Esophagus squamous epithelium (tissue), 5 donors: ENCODE measurements at regions not wholly inside any gene's neighbourhood (a gene's known extent, or its start where the extent isn't known, plus 50 kb on each side); places are given as distances from the start of the nearest gene placed in this dataset.
"Not testable (repeated sequence)": the region's sequence is repeated elsewhere in the genome, so short reads cannot be mapped to it uniquely, and the experiment has no call there.

Experiments used
- DNase-seq: peaks from one replicate; lab custom pipeline; 2025; lab: John Stamatoyannopoulos, UW
- H3K27ac ChIP-seq, 4 donors: fragments of 200-600 bp; sonication (generic); one replicate each; pipeline ENCODE4 v1.5.1; 2016 to 2019; ENCODE audit warnings: mild to moderate bottlenecking in 1 of 4
- H3K27me3 ChIP-seq, 4 donors: fragments of 200-600 bp; sonication (generic); 1 replicate in 3 of 4; 2 replicates in 1 of 4; pipeline versions ENCODE4 v1.5.1 to v1.6.0; 2017 to 2021; ENCODE audit warnings: antibody characterized with exemption in 1 of 4
- H3K36me3 ChIP-seq, 3 donors: fragments of 200-600 bp; sonication (generic); one replicate each; pipeline ENCODE4 v1.5.1; 2016 to 2019
- H3K4me1 ChIP-seq, 3 donors: fragments of 200-600 bp; sonication (generic); one replicate each; pipeline ENCODE4 v1.5.1; 2017 to 2019
- H3K4me3 ChIP-seq, 4 donors: fragments of 200-600 bp; sonication (generic); 1 replicate in 3 of 4; 2 replicates in 1 of 4; pipeline ENCODE4 v1.5.1; 2016 to 2019; ENCODE audit warnings: mild to moderate bottlenecking in 2 of 4, moderate library complexity in 1 of 4
- H3K9me3 ChIP-seq, 3 donors: fragments of 200-600 bp; sonication (generic); one replicate each; pipeline ENCODE4 v1.5.1; 2016 to 2019
- CTCF ChIP-seq, 6 experiments: fragments of 450-650 bp in 4 of 6; fragments of 200-600 bp in 2 of 6; sonication (generic) in 2 of 6; IDR thresholded peaks; one replicate each; pipeline ENCODE4 v1.5.1; 2016 to 2019; ENCODE audit warnings: antibody characterized with exemption in 6 of 6, mild to moderate bottlenecking in 4 of 6, moderate library complexity in 4 of 6
- POLR2A ChIP-seq, 4 donors: fragments of 450-650 bp; IDR thresholded peaks; one replicate each; pipeline ENCODE4 v1.6.1; 2017; ENCODE audit warnings: antibody characterized with exemption in 4 of 4, mild to moderate bottlenecking in 4 of 4, moderate library complexity in 3 of 4
- WGBS, 2 donors: methylation state at CpG; one replicate each; pipeline ENCODE4 v1.1.5; 2018; 5-methylcytosine and 5-hydroxymethylcytosine counted together
- intact Hi-C: fragments of 100-400 bp; cut with DNase I; formaldehyde crosslinking; loops from one replicate; pipeline ENCODE4 v1.15.0; 2022
- donor health status: DM: yes; HTN: yes; CAD: no.

GRCh38 chr10:34884272-34884952 is 69.3 kb upstream of the PARD3 start:
- peak overlapping the region; percentile 69 to 87 (median 80) for H3K27ac ChIP-seq
- no peak for DNase-seq
- intact Hi-C loops = no loop called here
- 48 to 53% methylated on average over 3 to 4 of the region's 4 CpGs for WGBS, 2 donors
- H3K36me3 ChIP-seq = no peaks in the 10 kb centered on the region
- H3K27me3 ChIP-seq = no peaks in the 10 kb centered on the region
- no peaks in the 10 kb centered on the region for H3K9me3 ChIP-seq
- H3K4me3 ChIP-seq = peak overlapping the region in 1 of 4 donors; percentile 8
- TF ChIP-seq POLR2A (IDR thresholded peaks at IDR 0.05) (no peak), CTCF (IDR thresholded peaks at IDR 0.05) (no peak)
- H3K4me1 ChIP-seq = peaks cover 0 to 55% (median 8%) of the 10 kb centered on the region in 3 donors

- intact Hi-C loops = no loop called here
- TF ChIP-seq POLR2A (IDR thresholded peaks at IDR 0.05) = no peak
- no peak for TF ChIP-seq CTCF (IDR thresholded peaks at IDR 0.05)
- Histone ChIP-seq H3K4me1 (peaks cover 0 to 28% (median 8%) of the 10 kb centered on the region in 3 donors), H3K4me3 (no peak overlapping the region), H3K27ac (no peak overlapping the region), H3K9me3 (no peaks in the 10 kb centered on the region), H3K27me3 (no peaks in the 10 kb centered on the region), H3K36me3 (no peaks in the 10 kb centered on the region)
- WGBS, 2 donors = 75 to 89% methylated on average over 7 of the region's 7 CpGs
- DNase-seq = no peak
Measured at GRCh38 chr10:34880817-34881216, 65.7 kb upstream of the PARD3 start.

GRCh38 chr10:34878651-34879050 is 63.6 kb upstream of the PARD3 start:
- H3K4me1 ChIP-seq, H3K27ac ChIP-seq, H3K36me3 ChIP-seq, H3K4me3 ChIP-seq, intact Hi-C loops, H3K27me3 ChIP-seq, DNase-seq, H3K9me3 ChIP-seq: not testable (repeated sequence)
- 88 to 90% methylated on average over 1 of the region's 1 CpG for WGBS, 2 donors

- intact Hi-C loops = no loop called here
- TF ChIP-seq CTCF (IDR thresholded peaks at IDR 0.05) (no peak), POLR2A (IDR thresholded peaks at IDR 0.05) (no peak)
- H3K27me3 ChIP-seq = no peaks in the 10 kb centered on the region
- H3K9me3 ChIP-seq = no peaks in the 10 kb centered on the region
- no peak overlapping the region for H3K27ac ChIP-seq
- no peaks in the 10 kb centered on the region for H3K4me1 ChIP-seq
- no peak overlapping the region for H3K4me3 ChIP-seq
- DNase-seq = no peak
- WGBS, 2 donors = 91 to 97% methylated on average over 11 of the region's 11 CpGs
- H3K36me3 ChIP-seq = no peaks in the 10 kb centered on the region
Measured at GRCh38 chr10:34875061-34875460, 60.0 kb upstream of the PARD3 start.

- H3K36me3 ChIP-seq = no peaks in the 10 kb centered on the region
- H3K27ac ChIP-seq = no peak overlapping the region
- no peak for TF ChIP-seq CTCF (IDR thresholded peaks at IDR 0.05)
- no peak for TF ChIP-seq POLR2A (IDR thresholded peaks at IDR 0.05)
- no peaks in the 10 kb centered on the region for H3K4me1 ChIP-seq
- no peaks in the 10 kb centered on the region for H3K9me3 ChIP-seq
- H3K4me3 ChIP-seq = no peak overlapping the region
- no peak for DNase-seq
- no peaks in the 10 kb centered on the region for H3K27me3 ChIP-seq
- 79 to 84% methylated on average over 3 of the region's 3 CpGs for WGBS, 2 donors
- intact Hi-C loops = no loop called here
Measured at GRCh38 chr10:34872820-34873219, 57.7 kb upstream of the PARD3 start.
